ENCODE measurements at regions not wholly inside any gene's neighbourhood (a gene's known extent, or its start where the extent isn't known, plus 50 kb on each side); places are given as distances from the start of the nearest gene placed in this dataset.

DNA sequence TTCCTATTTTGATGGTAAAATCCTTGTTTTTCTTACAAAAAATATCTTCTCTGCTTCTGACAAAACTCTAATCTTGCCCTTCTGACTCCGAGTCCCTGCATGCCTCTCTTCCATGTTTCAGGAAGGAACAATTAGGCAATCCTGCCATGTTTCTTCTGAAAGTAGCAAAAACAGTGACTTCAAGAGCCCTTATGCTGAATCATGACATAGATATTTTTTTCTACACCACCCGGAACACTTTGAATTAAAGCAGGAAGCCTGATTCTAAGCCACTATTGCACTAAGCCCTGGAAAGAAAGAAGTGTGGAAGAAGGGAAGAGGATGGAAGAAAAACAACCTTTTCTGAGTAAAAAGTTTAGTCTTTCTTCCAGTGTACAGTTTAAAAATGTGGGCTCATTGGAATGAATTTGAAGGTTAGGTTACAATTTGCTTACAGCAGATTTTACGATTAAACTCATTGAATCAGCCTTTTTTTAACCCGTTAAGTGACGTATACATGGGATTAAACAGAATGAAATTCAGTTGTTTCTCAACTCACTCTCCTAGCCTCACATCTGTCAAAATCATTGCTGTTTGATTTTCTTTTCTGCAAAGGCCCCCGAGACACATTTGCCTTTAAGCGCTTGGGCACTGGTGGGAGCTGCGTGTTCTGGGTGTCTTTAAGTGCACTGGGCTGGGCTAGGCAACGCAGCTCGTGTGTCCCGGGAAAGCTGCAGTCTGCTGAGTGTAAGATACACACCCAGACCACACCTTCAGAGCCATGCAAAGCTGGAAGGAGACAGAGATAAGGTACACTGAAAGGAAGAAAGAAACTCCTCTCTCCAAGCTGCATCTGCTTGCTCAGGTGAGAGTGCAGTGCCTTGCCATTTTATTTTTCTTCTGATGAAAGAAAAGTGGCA is 159.4 kb upstream of the CITED2 start:
- TF ChIP-seq, protein P1, sequence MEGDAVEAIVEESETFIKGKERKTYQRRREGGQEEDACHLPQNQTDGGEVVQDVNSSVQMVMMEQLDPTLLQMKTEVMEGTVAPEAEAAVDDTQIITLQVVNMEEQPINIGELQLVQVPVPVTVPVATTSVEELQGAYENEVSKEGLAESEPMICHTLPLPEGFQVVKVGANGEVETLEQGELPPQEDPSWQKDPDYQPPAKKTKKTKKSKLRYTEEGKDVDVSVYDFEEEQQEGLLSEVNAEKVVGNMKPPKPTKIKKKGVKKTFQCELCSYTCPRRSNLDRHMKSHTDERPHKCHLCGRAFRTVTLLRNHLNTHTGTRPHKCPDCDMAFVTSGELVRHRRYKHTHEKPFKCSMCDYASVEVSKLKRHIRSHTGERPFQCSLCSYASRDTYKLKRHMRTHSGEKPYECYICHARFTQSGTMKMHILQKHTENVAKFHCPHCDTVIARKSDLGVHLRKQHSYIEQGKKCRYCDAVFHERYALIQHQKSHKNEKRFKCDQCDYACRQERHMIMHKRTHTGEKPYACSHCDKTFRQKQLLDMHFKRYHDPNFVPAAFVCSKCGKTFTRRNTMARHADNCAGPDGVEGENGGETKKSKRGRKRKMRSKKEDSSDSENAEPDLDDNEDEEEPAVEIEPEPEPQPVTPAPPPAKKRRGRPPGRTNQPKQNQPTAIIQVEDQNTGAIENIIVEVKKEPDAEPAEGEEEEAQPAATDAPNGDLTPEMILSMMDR (IDR thresholded peaks at IDR 0.05) = no peak
- no peak for TF ChIP-seq POLR2A (IDR thresholded peaks at IDR 0.05)
